Osteocyte (in vitro differentiated cells): ENCODE measurements at regions not wholly inside any gene's neighbourhood (a gene's known extent, or its start where the extent isn't known, plus 50 kb on each side); places are given as distances from the start of the nearest gene placed in this dataset.

Source experiments
- DNase-seq: peaks from one replicate; pipeline ENCODE4 v3.0.0; 2021; ENCODE audit warnings: mixed read lengths; ENCODE audit not compliant: unreplicated experiment; ENCODE audit errors: extremely low spot score
- H3K27ac Mint-ChIP-seq: one replicate; pipeline ENCODE4 v1.8.0; 2021; ENCODE audit warnings: mild to moderate bottlenecking, mixed read lengths; ENCODE audit not compliant: unreplicated experiment
- H3K27me3 Mint-ChIP-seq: one replicate; pipeline ENCODE4 v1.8.0; 2021; ENCODE audit warnings: mixed read lengths; ENCODE audit not compliant: unreplicated experiment
- H3K36me3 Mint-ChIP-seq: one replicate; pipeline ENCODE4 v1.8.0; 2021; ENCODE audit warnings: mixed read lengths; ENCODE audit not compliant: unreplicated experiment
- H3K4me1 Mint-ChIP-seq: one replicate; pipeline ENCODE4 v1.8.0; 2021; ENCODE audit warnings: mixed read lengths; ENCODE audit not compliant: unreplicated experiment
- H3K4me3 Mint-ChIP-seq: one replicate; pipeline ENCODE4 v1.8.0; 2021; ENCODE audit warnings: mild to moderate bottlenecking, moderate library complexity, mixed read lengths; ENCODE audit not compliant: unreplicated experiment
- H3K9me3 Mint-ChIP-seq: one replicate; pipeline ENCODE4 v1.8.0; 2021; ENCODE audit warnings: mixed read lengths; ENCODE audit not compliant: unreplicated experiment
- TF ChIP-seq, protein P1 (sequence below): fragments of 200-600 bp; sonication (generic); IDR thresholded peaks from 2 replicates; pipeline ENCODE4 v1.5.0; 2021; ENCODE audit warnings: antibody characterized with exemption, mild to moderate bottlenecking, moderate library complexity

DNA sequence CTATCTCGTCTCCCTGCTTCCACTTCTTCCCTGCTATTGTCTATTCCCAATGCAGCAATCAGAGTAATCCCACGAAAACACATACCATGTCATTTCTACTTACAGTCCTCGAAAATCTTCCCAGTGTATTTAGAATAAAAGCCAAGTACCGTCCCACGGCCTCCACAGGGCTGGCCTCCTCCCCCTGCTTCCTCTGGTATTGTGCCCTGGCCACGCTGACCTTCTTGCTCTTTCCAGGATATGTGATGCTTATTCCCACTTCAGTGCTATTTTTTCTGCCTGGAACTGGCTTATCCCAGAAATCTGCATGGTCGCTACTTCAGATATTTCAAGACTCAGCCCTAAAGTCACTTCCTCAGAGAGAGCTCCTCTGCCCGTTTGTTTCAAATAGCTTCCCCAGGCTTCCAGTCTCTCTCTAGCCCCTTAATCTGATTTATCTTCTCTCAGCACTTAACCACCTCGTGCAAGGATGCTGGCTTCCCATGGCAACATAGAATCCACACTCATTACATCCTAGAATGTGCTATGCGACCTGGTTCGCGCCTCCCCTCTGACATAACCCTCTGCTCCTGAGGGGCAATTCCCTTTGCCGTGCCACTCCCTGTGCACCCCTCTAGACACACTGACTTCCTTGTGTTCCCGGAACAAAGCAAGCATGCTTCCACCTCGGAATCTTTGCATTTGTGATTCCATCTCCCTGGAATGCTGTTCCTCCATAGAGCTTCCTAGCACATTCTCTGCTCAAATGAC lies 365.9 kb downstream of the ZSWIM6 start:
- DNase-seq, result no peak
- no peak overlapping the region for H3K27ac Mint-ChIP-seq
- peaks cover 20% of the 10 kb centered on the region for H3K9me3 Mint-ChIP-seq
- H3K4me1 Mint-ChIP-seq, result no peaks in the 10 kb centered on the region
- no peak overlapping the region for H3K4me3 Mint-ChIP-seq
- TF ChIP-seq, protein P1, sequence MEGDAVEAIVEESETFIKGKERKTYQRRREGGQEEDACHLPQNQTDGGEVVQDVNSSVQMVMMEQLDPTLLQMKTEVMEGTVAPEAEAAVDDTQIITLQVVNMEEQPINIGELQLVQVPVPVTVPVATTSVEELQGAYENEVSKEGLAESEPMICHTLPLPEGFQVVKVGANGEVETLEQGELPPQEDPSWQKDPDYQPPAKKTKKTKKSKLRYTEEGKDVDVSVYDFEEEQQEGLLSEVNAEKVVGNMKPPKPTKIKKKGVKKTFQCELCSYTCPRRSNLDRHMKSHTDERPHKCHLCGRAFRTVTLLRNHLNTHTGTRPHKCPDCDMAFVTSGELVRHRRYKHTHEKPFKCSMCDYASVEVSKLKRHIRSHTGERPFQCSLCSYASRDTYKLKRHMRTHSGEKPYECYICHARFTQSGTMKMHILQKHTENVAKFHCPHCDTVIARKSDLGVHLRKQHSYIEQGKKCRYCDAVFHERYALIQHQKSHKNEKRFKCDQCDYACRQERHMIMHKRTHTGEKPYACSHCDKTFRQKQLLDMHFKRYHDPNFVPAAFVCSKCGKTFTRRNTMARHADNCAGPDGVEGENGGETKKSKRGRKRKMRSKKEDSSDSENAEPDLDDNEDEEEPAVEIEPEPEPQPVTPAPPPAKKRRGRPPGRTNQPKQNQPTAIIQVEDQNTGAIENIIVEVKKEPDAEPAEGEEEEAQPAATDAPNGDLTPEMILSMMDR, result no peak
- no peaks in the 10 kb centered on the region for H3K36me3 Mint-ChIP-seq
- H3K27me3 Mint-ChIP-seq, result peaks cover 5% of the 10 kb centered on the region

DNA sequence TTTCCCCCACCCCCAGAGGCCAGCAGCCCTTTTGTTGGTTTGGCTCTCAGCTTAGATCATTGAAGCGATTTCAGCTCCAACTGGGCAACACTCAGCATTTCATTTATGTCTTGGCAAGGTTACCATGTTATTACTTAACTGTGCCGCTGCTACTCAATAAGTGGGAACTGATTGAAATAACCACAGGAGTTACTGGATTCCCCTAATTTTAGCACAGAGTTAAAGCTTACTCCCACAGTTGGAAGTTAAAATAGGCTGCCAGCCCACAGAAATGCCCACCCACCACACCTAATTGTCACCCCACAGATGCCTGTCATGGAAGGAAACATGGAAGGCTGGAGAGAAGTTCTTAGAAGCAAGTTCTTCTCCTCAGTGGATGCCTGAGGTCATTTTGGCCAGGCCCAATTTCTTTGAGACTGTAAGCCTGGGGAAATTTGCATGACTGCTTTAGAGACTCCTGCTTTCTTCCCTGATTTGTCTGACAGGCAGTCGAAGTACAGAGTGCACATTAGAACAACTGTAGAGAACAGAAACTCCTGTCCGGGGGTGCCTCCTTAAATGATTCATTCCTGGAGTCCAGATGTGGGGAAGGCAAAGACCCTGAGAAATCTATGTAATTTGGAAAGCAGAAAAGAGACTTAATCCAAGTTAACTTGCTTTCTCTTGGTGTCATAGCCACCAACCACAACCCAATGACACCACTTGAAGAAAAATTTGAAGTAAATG lies 370.0 kb downstream of the ZSWIM6 start:
- Mint-ChIP-seq H3K9me3 (no peaks in the 10 kb centered on the region), H3K4me3 (no peak overlapping the region), H3K27me3 (peaks cover 14% of the 10 kb centered on the region), H3K27ac (no peak overlapping the region), H3K4me1 (peaks cover 2% of the 10 kb centered on the region), H3K36me3 (no peaks in the 10 kb centered on the region)
- no peak for DNase-seq
- TF ChIP-seq, protein P1, result no peak

DNA sequence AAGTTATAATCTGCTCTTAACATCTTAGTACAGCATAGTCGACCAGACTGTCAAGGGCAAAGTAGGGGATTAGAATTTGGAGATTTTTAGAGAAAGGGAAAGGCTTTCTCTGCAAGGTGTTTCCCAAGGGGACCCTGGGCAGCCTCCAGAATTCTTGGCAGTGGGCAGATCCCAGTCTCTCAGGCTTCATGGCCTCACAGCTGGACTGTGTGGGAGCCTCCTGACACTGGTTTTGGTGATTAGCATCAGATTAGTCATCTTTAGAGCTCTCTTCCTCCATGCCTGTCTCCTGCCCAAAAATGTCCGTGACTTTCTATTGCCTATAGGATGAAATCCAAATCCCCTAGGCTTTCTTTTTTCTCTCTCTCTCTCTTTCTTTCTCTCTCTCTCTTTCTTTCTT lies 370.7 kb downstream of the ZSWIM6 start:
- Mint-ChIP-seq H3K4me1 (peaks cover 2% of the 10 kb centered on the region), H3K27ac (no peak overlapping the region), H3K27me3 (peaks cover 14% of the 10 kb centered on the region), H3K36me3 (no peaks in the 10 kb centered on the region), H3K9me3 (no peaks in the 10 kb centered on the region), H3K4me3 (no peak overlapping the region)
- DNase-seq, result no peak
- TF ChIP-seq, protein P1, result no peak

DNA sequence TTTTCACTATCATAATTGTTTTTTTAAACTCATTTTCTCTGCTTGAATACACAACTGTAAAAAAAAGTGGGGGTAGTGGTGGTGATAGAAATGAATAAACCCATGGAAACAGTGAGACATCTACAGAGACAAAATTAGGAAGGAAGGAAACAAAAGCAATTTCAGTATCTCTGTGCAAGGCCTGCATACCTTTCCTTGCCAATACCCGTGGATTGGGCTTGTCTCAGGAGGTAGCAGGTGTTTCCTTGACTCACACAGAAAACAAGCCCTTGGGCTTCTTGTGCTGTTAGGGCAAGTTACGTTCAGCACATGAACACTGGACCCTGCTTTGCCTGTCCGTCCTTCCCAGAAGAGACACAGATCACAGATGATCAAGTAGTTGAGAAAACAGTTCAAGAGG lies 372.2 kb downstream of the ZSWIM6 start:
- Mint-ChIP-seq H3K9me3 (no peaks in the 10 kb centered on the region), H3K4me1 (peaks cover 2% of the 10 kb centered on the region), H3K4me3 (no peak overlapping the region), H3K36me3 (no peaks in the 10 kb centered on the region), H3K27ac (no peak overlapping the region), H3K27me3 (peaks cover 17% of the 10 kb centered on the region)
- TF ChIP-seq, protein P1, result no peak
- no peak for DNase-seq

DNA sequence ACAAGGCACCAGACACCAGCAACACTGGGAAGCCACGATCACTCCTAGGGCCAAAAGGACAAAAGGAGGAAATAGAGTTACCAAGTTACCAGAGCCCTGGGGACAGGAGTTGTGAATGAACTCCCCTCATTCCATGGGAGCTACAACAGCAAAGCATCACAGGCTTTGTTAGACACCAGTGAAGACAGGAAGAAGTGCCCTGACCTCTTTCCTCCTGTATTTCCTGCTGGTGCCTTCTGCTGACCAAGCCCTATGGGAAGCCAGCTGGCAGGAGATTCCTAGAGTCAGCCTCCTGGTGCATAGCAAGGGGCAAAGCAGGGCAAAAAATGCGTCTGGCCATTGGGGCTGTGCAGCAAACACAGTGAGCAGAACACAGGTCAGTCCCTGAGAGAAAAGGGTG lies 374.7 kb downstream of the ZSWIM6 start:
- H3K27me3 Mint-ChIP-seq, result peaks cover 14% of the 10 kb centered on the region
- no peak for DNase-seq
- H3K9me3 Mint-ChIP-seq, result no peaks in the 10 kb centered on the region
- TF ChIP-seq, protein P1, result no peak
- H3K27ac Mint-ChIP-seq, result no peak overlapping the region
- no peaks in the 10 kb centered on the region for H3K36me3 Mint-ChIP-seq
- H3K4me3 Mint-ChIP-seq, result no peak overlapping the region
- H3K4me1 Mint-ChIP-seq, result peaks cover 2% of the 10 kb centered on the region
